ENCODE measurements at regions not wholly inside any gene's neighbourhood (a gene's known extent, or its start where the extent isn't known, plus 50 kb on each side); places are given as distances from the start of the nearest gene placed in this dataset.

- DNase-seq (no peak), ATAC-seq (no peak)
- no peaks in the 10 kb centered on the region for H3K9me3 ChIP-seq
- no peak for TF ChIP-seq CTCF (IDR thresholded peaks at IDR 0.05)
- intact Hi-C loops (cut with DNase I) = no loop called here
- no peak overlapping the region for H3K27ac ChIP-seq
- H3K36me3 ChIP-seq = no peaks in the 10 kb centered on the region
- no peaks in the 10 kb centered on the region for H3K4me1 ChIP-seq
- no peak overlapping the region for H3K4me3 ChIP-seq
- H3K27me3 ChIP-seq (ENCODE audit: low read depth) = no peaks in the 10 kb centered on the region
These were observed 154.6 kb upstream of the MAGEB2 start for GRCh38 chrX:30060718-30061117.

- TF ChIP-seq CTCF (IDR thresholded peaks at IDR 0.05) = no peak
- ATAC-seq (peak in 1 of 2 donors; percentile 39), DNase-seq (no peak)
- H3K4me1 ChIP-seq = no peaks in the 10 kb centered on the region
- no peak overlapping the region for H3K27ac ChIP-seq
- no peak overlapping the region for H3K4me3 ChIP-seq
- intact Hi-C loops (cut with DNase I) = no loop called here
- no peaks in the 10 kb centered on the region for H3K36me3 ChIP-seq
- no peaks in the 10 kb centered on the region for H3K27me3 ChIP-seq (ENCODE audit: low read depth)
- H3K9me3 ChIP-seq = no peaks in the 10 kb centered on the region
These were observed 150.1 kb upstream of the MAGEB2 start for GRCh38 chrX:30065226-30065625.

GRCh38 chrX:30067677-30068076 is 147.7 kb upstream of the MAGEB2 start:
- H3K4me1 ChIP-seq = no peaks in the 10 kb centered on the region
- no peak for DNase-seq
- no peak for ATAC-seq
- no peaks in the 10 kb centered on the region for H3K36me3 ChIP-seq
- no peak overlapping the region for H3K4me3 ChIP-seq
- H3K27me3 ChIP-seq (ENCODE audit: low read depth) = no peaks in the 10 kb centered on the region
- H3K9me3 ChIP-seq = no peaks in the 10 kb centered on the region
- intact Hi-C loops (cut with DNase I) = no loop called here
- no peak overlapping the region for H3K27ac ChIP-seq
- no peak for TF ChIP-seq CTCF (IDR thresholded peaks at IDR 0.05)

GRCh38 chrX:30085571-30085970 is 129.8 kb upstream of the MAGEB2 start:
- H3K4me1 ChIP-seq = no peaks in the 10 kb centered on the region
- no peak for DNase-seq
- no peaks in the 10 kb centered on the region for H3K36me3 ChIP-seq
- H3K9me3 ChIP-seq = no peaks in the 10 kb centered on the region
- no peak overlapping the region for H3K27ac ChIP-seq
- ATAC-seq = no peak
- no peak for TF ChIP-seq CTCF (IDR thresholded peaks at IDR 0.05)
- intact Hi-C loops (cut with DNase I) = no loop called here
- H3K4me3 ChIP-seq = no peak overlapping the region
- no peaks in the 10 kb centered on the region for H3K27me3 ChIP-seq (ENCODE audit: low read depth)

- Histone ChIP-seq H3K9me3 (no peaks in the 10 kb centered on the region), H3K4me3 (no peak overlapping the region), H3K4me1 (no peaks in the 10 kb centered on the region), H3K27me3 (ENCODE audit: low read depth) (no peaks in the 10 kb centered on the region), H3K36me3 (no peaks in the 10 kb centered on the region), H3K27ac (no peak overlapping the region)
- DNase-seq = no peak
- no peak for TF ChIP-seq CTCF (IDR thresholded peaks at IDR 0.05)
- intact Hi-C loops (cut with DNase I) = no loop called here
- ATAC-seq = no peak
These were observed 103.9 kb upstream of the MAGEB2 start for GRCh38 chrX:30111431-30111830.

GRCh38 chrX:30141966-30142365 is 73.4 kb upstream of the MAGEB2 start:
- intact Hi-C loops (cut with DNase I) = no loop called here
- no peak for DNase-seq
- no peaks in the 10 kb centered on the region for H3K4me1 ChIP-seq
- no peaks in the 10 kb centered on the region for H3K36me3 ChIP-seq
- no peaks in the 10 kb centered on the region for H3K9me3 ChIP-seq
- H3K4me3 ChIP-seq = no peak overlapping the region
- ATAC-seq = no peak
- no peak for TF ChIP-seq CTCF (IDR thresholded peaks at IDR 0.05)
- H3K27me3 ChIP-seq (ENCODE audit: low read depth) = no peaks in the 10 kb centered on the region
- H3K27ac ChIP-seq = no peak overlapping the region
